Left lung (tissue), 4 donors: ENCODE measurements at regions not wholly inside any gene's neighbourhood (a gene's known extent, or its start where the extent isn't known, plus 50 kb on each side); places are given as distances from the start of the nearest gene placed in this dataset.
A peak's percentile ranks its signal among the peaks of the same experiment; 100 is the strongest.

Experiments used
- ATAC-seq: fragments of 200-7000 bp; cut with Tn5 transposase; one replicate; pipeline ENCODE4 v1.9.1; 2020; ENCODE audit warnings: moderate library complexity
- DNase-seq, 4 donors: peaks; one replicate each; pipeline ENCODE4 v3.0.0-alpha.2; 2013 to 2020
- H3K27ac ChIP-seq, 2 donors: fragments of 200-600 bp; sonication (generic) in 1 of 2; one replicate each; pipeline versions ENCODE4 v1.5.0 to v1.8.0; 2020 to 2021
- H3K27me3 ChIP-seq, 2 donors: fragments of 200-600 bp; sonication (generic) in 1 of 2; one replicate each; pipeline versions ENCODE4 v1.5.0 to v1.8.0; 2020 to 2021
- H3K36me3 ChIP-seq, 2 donors: fragments of 200-600 bp; sonication (generic) in 1 of 2; one replicate each; pipeline versions ENCODE4 v1.5.0 to v1.8.0; 2020 to 2021
- H3K4me1 ChIP-seq, 2 donors: fragments of 200-600 bp; one replicate each; pipeline ENCODE4 v1.8.0; 2021
- H3K4me3 ChIP-seq, 2 donors: fragments of 200-600 bp; sonication (generic) in 1 of 2; one replicate each; pipeline versions ENCODE4 v1.5.0 to v1.8.0; 2020 to 2021; ENCODE audit warnings: mild to moderate bottlenecking in 1 of 2
- H3K9me3 ChIP-seq, 2 donors: fragments of 200-600 bp; sonication (generic) in 1 of 2; one replicate each; pipeline versions ENCODE4 v1.5.0 to v1.8.0; 2020 to 2021
- intact Hi-C, 2 donors: fragments of 100-400 bp; cut with DNase I; formaldehyde crosslinking; loops; one replicate each; pipeline versions ENCODE4 v1.11.2 to v1.14.2; 2022
- TF ChIP-seq, protein P1 (sequence below), 2 donors: fragments of 200-600 bp; sonication (generic) in 1 of 2; IDR thresholded peaks; one replicate each; pipeline versions ENCODE4 v1.5.0 to v1.8.0; 2021; ENCODE audit warnings: antibody characterized with exemption in 2 of 2
- donor health status: DM: no; HTN: yes; CAD: no.
- donor health status: DM: no; HTN: no; CAD: no.

DNA sequence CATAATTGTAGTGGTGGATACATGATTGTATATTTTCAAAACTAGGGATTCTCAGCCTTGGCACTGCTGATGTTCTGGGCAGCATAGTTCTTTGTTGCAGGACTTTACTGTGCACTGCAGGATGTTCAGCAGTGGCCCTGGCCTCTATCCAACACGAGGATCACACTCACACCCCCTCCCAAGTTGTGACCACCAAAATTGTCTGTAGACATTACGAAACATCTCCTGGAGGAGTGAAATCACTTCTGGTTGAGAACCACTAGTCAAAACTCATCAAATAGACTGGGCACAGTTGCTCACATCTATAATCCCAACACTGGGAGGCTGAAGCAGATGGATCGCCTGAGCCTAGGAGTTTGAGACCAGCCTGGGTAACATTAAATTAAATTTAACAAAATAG, 123.1 kb upstream of the CDYL start:
- H3K27me3 ChIP-seq = no peaks in the 10 kb centered on the region
- ATAC-seq (no peak), DNase-seq (no peak)
- no peaks in the 10 kb centered on the region for H3K36me3 ChIP-seq
- intact Hi-C loops = no loop called here
- TF ChIP-seq, protein P1, sequence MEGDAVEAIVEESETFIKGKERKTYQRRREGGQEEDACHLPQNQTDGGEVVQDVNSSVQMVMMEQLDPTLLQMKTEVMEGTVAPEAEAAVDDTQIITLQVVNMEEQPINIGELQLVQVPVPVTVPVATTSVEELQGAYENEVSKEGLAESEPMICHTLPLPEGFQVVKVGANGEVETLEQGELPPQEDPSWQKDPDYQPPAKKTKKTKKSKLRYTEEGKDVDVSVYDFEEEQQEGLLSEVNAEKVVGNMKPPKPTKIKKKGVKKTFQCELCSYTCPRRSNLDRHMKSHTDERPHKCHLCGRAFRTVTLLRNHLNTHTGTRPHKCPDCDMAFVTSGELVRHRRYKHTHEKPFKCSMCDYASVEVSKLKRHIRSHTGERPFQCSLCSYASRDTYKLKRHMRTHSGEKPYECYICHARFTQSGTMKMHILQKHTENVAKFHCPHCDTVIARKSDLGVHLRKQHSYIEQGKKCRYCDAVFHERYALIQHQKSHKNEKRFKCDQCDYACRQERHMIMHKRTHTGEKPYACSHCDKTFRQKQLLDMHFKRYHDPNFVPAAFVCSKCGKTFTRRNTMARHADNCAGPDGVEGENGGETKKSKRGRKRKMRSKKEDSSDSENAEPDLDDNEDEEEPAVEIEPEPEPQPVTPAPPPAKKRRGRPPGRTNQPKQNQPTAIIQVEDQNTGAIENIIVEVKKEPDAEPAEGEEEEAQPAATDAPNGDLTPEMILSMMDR (IDR thresholded peaks at IDR 0.05) = no peak
- peaks cover 0 to 6% of the 10 kb centered on the region in 2 donors for H3K9me3 ChIP-seq
- no peaks in the 10 kb centered on the region for H3K4me1 ChIP-seq
- no peak overlapping the region for H3K4me3 ChIP-seq
- no peak overlapping the region for H3K27ac ChIP-seq

- no peak for DNase-seq
- Histone ChIP-seq H3K9me3 (peaks cover 0 to 6% of the 10 kb centered on the region in 2 donors), H3K27me3 (peaks cover 0 to 6% of the 10 kb centered on the region in 2 donors), H3K27ac (no peak overlapping the region), H3K4me1 (peaks cover 4 to 7% of the 10 kb centered on the region in 2 donors), H3K4me3 (no peak overlapping the region), H3K36me3 (no peaks in the 10 kb centered on the region)
- intact Hi-C loops = no loop called here
- ATAC-seq = no peak
- TF ChIP-seq, protein P1 (IDR thresholded peaks at IDR 0.05) = no peak
Measured at GRCh38 chr6:4651831-4652467, 124.3 kb upstream of the CDYL start.

- intact Hi-C loops = no loop called here
- Histone ChIP-seq H3K4me1 (peaks cover 4 to 7% of the 10 kb centered on the region in 2 donors), H3K9me3 (peaks cover 0 to 6% of the 10 kb centered on the region in 2 donors), H3K27me3 (peaks cover 0 to 6% of the 10 kb centered on the region in 2 donors), H3K27ac (no peak overlapping the region), H3K4me3 (no peak overlapping the region), H3K36me3 (no peaks in the 10 kb centered on the region)
- ATAC-seq (no peak), DNase-seq (no peak)
- TF ChIP-seq, protein P1 (IDR thresholded peaks at IDR 0.05) = no peak
Measured at GRCh38 chr6:4649728-4650127, 126.5 kb upstream of the CDYL start.

DNA sequence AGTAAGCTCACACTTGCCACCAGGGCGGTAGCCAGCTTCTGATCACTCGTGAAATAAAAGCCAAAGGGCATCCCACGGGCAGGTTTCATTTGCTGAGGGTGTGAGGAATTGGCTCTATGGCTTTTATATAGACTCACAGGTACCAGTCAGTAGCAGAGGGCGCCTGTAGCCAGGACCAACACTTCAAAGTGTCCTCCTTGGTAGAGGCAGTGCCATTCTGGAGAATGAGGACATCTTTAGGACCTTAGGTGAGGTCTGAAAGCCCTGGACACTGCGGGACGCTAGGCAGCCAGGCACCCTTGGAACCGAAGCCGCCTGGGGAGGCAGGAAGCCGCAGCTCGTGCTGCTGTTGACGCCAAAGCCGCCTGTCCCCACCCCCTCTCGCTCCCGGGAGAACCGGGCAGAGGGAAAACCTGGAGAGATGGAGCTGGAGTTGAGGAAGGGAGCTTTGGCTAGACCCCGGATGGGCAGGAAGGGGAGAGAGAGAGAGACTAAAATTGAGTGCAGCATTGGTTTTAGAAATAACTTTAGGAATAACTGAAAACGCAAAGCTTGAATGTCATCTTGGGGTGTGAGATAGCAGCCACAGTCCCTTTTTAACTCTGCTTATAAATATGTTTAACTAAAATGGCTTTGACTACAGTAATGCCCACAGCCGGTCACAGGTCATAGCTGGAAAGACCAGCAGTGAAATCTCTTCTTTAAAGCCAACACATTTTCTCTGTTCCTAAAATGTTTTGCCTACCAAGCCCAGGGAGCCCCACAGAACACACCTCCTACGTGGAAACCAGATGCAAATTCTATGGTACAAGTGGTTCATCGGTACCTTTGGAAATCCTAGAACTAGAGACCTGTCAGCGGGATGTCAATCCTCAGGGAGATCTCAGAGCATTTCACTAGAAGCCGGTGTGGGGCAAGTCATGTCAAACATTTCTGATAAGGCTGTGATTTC, 128.5 kb upstream of the CDYL start:
- no peak overlapping the region for H3K27ac ChIP-seq

More for the DNA sequence above, 128.5 kb upstream of the CDYL start:
- DNase-seq (peak; percentile 70 to 83 (median 80)), ATAC-seq (peak; percentile 99)
- Histone ChIP-seq H3K36me3 (no peaks in the 10 kb centered on the region), H3K9me3 (peaks cover 0 to 6% of the 10 kb centered on the region in 2 donors), H3K4me1 (peaks cover 4 to 7% of the 10 kb centered on the region in 2 donors), H3K4me3 (no peak overlapping the region), H3K27me3 (peaks cover 0 to 6% of the 10 kb centered on the region in 2 donors)
- intact Hi-C loops = no loop called here
- TF ChIP-seq, protein P1 (IDR thresholded peaks at IDR 0.05) = no peak
